HG03103 (cell line): ENCODE measurements at regions not wholly inside any gene's neighbourhood (a gene's known extent, or its start where the extent isn't known, plus 50 kb on each side); places are given as distances from the start of the nearest gene placed in this dataset.

ENCODE experiments used
- ATAC-seq: cut with Tn5 transposase; IDR thresholded peaks from one replicate; pipeline ENCODE4 v1.9.1; 2021; ENCODE audit warnings: low read depth; ENCODE audit not compliant: unreplicated experiment

DNA sequence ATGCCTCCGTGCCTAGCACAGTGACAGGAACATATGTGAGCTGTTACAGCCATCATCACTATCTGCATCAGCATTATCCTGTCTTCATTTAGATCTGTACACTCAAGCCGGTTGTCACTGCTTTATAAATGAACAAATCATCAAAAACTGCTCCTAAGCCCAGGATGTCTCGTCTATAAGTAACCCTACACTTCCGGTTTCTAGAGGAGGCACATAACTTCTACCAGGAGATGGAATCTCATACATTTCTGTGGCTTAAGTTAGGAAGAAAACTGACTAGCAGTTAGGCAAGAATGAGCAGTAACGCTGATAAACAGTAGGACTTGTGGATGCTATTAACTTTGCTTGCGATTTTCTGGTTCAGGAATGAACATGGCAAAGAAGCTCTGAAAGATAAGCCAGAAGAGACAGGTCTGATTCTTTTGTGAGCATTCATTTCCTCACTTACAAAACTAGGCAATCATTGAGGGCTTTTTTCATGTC is 1199.2 kb downstream of the SORCS3 start:
- ATAC-seq, result no peak

DNA sequence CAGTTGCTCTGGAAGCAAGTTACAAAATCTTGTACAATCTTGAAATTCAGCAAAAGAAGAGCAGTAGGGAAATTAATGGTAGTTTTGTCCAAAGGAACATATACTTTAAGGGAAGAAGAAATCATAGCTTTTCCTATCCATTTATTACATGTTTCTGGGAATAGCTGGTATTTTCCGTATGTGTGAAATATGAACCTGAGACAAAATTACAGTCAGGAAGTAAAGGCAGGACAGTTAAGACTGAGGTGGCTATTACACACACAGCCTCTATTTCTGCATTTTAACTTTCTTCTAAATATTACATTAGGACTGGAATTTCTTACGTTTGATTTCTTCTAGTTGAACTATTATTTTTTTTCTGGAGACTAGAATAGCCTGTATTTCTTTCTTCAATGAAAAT is 1197.3 kb downstream of the SORCS3 start:
- no peak for ATAC-seq

DNA sequence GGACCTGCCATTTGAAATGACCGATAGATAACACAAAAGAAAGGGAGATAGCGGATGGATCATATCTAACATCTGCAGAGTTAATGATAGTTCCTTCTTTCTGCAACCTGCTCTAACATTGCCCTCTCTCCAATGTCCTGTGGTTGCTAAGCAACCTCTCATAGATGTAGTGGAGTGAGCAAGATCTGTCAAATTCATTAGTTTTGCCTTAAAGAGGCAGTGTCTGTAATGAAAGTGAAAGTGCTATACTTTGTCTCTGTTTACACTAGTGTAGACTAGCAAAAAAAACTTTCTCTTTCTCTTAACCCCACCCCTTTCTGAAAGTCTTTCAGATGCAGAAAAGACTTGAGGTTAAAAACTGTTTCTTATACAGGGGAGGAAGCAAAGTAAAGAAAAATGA is 1196.9 kb downstream of the SORCS3 start:
- peak; percentile 95 for ATAC-seq

DNA sequence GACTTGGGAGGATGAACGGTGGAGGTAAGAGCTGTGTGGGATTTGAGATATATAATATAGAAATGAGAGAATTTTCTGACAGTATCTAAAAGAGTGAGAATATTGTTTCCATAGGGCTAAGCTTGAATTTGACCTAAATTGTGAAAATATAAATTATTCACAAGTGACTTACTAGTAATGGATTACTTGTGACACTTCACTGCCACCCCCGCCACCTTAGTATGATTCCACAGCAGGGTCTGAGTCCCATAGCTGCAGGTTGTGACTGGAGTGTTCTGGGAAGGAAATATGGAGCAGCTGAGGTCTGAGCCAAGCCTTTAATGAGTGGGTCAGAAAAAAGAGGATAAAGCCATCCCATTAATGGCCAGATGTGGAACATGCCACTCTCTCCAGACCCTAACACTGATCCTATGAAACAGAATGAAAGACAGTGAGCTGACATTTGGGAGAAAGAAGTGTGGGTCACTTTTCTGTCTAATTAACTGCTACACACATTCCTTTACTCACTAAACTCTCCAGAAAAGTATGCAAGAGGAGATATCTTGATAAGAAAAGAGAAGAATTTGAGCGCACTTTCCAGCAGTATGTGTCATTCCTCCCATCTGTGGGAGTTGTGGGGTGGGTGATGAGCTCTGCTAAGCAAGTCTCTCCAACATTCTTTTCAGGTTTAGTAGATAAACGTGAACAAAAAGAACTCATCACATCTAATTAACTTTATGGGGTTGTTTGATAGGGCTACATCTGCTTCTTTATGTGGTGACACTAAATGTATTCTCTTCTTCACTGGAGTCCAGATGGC is 1193.4 kb downstream of the SORCS3 start:
- no peak for ATAC-seq

DNA sequence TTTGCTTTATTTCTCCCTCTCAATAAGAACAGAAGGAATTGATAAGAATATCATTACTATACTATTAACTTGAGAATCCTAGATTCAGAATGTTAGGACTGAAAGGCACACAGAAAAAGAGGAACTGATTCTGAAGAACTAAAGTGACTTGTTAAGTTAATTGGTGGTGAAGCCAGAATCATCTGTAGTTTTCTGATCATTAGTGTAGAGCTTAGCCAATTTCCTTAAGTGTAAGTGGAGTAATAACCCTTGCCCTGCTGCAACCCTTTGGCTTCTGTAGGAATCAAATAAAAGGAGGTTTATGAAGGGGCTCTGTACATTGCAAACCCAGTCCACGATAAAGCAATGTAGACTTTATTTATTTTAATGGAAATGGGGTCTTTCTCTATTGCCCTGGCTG is 1186.0 kb downstream of the SORCS3 start:
- ATAC-seq, result peak; percentile 55

DNA sequence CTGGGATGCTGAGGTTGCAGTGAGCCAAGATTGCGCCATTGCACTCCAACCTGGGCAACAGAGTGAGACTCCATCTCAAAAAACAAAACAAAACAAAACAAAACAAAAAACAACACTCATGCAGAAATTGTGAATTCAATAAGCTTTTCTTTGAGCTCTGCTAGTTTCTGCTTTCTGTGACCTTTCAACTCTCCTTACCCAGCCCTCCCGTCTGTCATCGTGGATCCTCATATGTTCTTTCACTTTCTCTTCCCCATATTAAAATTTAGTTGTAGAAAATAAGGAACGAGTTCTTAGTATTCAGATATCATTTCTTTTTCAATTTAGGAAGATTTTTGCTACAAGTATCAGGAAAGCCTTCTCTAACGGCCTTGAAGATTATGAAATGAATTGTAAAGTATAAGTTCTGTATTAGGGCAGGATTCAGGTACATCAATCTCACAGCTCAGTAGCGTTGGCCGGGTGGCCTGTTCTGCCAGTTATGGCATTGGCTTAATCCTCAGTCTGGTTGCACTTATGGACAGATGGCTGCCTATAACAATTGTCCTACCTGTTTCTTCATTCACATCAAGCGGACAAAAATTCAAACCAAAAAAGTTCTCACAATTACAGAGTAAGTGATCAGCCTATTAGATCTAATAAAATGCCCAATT is 1167.0 kb downstream of the SORCS3 start:
- ATAC-seq, result no peak

DNA sequence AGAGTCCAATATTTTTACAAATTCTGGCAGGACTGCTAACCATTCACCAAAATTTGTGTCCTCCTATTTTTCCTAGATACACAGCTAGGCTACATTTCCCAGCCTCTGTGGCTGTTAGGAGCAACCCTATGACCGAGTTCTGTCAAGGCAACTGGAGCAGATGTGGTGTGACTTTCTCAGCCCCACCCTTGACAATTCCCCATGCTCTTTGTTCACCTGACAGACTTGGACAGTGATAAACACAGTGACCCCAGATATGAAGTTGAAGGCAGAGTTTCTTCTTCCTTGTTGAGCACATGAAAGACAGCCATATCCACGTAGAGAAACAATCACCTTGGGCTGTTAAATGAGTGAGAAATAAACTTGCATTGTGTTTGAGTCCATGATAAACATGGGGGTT is 1162.1 kb downstream of the SORCS3 start:
- no peak for ATAC-seq

DNA sequence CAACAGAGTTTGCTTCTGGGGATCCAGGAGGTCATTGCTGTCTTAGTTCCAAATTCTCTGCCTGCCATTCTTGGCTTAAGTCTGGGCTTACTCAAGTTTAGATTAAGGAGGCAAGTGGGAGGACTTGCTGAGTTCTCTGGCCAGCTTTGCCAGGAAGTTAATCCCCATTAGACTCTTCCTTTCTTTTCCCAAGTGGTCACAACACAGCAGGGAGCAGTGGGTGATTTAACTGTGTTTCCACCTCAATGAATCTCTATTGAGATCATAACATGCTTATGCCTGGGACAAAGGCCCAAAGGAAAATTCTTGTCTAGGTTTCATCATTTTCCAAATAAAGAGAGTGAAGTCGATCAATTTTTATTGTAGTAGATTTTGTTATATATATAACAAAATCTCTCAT is 1159.6 kb downstream of the SORCS3 start:
- no peak for ATAC-seq

DNA sequence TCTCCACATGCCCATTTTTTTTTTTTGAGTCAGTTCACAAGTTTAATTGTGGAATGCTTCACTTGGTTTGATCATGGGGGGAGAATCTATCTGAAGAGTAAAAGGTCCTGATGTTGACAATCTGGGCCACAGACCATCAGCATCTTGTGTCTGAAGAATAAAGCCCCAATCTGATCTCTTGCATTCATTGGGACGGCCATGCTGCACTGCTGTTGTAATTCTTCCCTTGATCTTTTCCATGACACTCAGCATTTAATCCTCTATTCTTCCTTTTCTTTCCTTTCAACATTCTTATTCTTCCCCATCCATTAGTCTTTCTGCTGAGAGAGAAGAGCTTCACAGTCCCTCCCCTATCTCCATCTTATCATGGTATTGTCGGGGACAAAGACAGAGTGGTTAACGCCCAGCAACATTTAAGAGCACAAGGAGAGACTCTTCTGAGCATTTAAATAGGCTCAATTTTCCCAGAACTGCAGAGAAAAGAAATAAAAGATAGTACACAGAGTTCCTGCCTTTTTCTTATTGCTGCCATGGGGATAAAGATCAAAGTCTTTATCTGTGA is 1157.3 kb downstream of the SORCS3 start:
- ATAC-seq, result no peak

DNA sequence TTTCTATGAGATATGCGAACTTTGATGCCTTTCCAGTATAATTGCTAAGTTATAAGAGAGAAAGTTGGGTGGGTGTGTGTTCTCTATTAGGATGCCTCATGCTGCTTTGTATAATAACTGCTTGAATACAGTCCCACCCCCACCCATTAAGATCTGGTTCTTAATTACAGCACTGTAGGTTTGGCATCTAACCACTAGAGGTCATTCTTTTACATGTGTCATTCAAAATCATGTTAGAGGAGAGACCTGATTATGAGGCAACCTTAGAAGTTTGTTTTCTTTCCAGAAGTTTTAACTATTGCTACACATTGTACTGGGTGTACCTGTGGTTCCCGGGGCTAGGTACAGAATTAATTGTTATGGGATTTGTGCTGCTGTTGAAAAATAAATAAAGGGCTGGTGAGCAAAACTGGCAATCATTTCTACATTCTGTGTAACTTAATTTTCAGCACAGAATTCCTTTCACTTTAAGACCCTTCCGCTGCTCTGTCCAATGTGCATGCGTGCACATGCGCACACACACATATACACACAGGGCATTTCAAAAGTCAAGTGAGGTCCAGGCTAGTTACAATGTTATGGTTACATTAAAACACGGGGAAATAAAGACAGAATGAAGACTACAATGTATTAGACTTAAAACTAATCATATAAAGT is 1156.3 kb downstream of the SORCS3 start:
- peak; percentile 73 for ATAC-seq

DNA sequence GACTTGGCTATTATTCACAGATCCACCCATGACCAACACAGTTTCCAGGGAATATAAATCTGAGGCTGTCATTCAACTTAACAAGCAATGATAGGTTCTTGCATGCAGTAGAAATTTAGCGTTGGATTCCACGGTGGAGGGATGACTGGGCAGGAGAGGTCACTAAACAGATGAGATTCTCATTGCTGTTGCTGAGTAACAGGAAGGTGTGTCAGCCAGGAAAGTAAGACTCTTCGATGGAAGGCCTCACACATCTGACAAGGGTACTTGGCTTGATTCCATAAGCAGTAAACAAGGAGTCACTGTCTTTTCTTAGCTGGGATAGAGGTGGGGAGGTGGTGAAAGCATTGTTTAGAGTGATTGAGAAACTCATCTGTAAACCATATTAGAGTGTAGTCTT is 1152.0 kb downstream of the SORCS3 start:
- no peak for ATAC-seq

DNA sequence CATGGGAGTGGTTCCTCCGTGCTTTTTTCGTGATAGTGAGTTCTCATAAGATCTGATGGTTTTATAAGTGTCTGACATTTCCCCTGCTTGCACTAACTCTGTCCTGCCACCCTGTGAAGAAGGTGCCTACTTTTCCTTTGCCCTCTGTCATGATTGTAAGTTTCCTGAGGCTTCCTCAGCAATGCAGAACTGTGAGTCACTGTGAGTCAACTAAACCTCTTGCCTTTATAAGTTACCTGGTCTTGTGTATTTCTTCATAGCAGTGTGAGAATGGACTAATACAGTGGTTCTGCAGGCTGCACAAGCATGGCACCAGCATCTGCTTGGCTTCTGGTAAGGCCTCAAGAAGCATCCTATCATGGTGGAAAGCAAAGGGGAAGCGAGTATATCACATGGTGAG is 1144.6 kb downstream of the SORCS3 start:
- no peak for ATAC-seq

DNA sequence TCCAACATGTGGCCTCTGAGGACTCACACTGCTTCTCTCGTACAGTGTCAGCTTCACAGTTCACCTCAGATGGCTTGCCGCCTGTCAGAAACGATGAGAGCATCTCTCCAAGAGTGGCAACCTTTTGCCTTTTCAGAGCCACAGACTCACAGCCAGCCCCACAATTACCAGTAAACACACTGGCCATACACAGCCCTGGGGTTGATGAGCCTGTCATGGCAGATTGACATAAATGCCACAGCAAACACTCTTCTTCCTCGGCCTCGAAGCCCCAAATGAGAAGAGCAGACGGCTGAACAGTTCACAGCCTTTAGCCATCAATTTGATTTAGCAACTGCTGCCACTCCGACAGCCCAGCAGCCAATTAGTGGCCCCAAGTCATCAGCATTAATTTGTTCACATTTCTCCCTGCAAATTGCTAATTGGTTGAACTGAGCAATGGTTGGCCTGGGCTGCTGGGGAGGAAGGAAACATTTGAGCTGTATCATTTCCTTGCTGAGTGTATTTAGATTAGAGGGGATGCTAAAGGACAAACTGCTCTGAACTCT is 1142.9 kb downstream of the SORCS3 start:
- ATAC-seq, result no peak

DNA sequence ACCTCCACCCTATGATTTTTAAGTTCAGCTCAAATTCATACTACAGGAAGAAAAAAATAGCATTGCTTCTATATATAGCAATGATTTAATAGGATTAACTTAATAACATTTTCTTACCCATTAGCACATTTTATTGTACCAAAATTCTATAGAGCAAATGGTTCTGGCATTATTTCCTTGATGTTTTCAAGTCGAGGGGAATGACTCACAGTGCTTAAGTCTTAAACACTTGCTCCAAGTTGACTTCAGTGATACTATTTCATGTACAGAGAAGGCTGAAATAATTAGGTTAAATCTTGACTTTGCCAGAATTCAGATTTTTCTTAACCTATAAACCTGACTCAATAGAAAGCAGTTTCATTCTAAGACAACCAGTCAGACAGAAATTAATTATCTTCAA is 1133.8 kb downstream of the SORCS3 start:
- no peak for ATAC-seq

DNA sequence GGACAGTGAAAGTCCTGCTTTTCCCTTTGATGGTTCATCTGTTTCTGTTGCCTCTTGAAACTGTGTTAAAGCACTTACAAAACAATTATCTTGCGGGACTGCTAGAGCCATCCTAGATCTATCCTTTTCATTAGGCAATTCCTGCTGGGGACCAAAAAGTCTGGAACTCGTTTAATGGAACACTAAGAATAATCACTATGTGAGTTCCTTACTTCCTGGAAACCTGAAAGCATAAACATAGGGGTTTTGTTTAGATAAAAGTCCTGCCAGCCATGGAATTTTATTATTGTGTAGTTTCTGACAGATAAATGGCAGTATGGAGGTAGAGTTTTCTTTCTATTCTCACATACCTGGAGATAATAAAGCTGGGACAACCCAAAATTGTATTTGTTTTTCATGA is 1133.3 kb downstream of the SORCS3 start:
- ATAC-seq, result no peak

DNA sequence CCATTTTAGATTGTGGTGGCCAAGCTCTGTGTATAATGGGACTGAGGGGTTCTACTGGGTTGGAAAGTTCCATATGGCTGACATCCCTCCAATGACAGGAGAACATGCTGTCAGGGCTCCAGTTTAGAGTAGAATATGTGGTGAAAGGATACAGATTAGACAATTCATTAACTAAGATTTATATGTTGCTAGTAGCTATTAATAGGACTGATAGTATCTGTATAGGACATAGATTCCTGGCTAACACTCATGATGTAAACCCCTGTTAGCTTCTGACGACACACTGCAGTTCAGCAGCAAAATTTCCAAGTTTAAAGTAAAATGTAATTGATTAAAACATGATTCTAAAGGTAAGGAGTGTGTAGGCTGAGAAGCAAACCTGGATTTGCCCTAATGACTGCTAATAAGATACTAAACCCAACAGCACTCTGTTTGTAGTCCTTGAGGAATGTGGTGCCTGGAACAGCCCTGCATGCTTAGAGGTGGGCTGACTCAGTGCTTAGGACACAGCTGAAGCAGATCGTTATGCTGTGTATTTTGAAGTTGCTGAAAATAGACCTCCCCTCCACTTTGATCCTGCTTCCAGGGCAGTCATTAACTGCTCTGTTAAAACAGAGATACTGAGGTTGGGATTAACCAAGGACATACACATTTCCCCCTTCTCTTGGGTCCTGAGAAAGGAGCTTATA is 1129.6 kb downstream of the SORCS3 start:
- ATAC-seq, result no peak

DNA sequence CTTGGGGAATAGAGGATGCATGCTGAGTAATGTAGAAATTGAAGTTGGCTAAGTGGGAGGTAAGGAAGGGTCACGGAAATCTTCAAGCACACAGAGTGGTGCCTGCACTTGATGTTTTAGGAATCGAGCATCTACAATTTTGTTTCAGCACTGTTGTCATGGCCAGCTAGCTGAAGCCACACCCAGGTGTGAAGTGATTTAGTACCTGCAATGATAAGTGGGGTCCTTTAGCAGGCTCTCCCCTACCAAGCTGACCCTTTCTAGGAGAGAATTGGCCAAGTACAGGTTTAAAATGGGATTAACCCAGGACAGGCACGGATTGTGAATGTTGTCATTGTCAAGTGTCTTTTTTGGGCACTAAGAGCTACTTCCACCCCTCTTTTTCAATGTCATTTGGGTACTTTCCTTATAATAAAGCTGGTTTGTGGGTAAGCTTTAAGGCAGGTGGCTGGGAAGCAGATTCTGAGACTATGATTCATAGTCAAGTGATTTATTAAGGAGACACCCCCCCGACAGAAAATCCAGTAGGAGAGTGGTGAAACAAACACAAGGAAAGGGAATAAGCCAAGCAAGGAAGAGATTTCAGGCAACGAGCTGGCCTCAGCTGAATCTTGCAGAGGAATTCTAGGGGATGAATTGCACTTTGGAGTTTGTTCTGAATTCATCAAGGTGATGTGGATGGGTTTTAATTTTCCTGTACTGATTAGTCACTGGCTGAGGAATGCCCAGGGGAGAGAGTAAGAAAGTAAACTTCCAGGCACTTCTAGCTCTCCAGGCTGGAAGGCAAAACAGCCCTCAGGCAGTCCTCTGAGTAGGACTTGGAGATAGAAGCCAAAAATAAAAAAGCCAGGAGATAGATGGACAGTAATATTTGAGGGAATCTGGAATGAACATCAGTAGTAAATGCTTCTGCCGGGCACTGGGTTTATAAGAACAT is 1128.4 kb downstream of the SORCS3 start:
- no peak for ATAC-seq

DNA sequence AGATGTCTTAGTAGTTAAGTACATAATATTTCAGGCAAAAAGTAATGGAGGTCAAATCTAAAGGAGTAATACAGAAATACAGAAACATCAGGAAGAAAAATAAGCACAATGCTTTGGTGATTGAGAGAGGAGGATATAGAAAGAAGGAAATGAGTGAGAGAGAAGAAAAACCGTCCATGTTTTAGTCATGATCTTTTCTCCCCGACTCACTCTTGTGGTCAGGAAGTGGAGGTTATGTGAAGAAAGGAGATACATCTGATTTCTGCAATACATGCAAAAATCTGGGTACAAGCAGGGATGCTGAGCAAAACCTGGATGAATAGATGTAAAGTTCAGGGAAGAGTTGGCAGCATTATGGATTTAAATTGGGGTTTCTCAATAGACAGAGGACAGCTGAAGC is 1122.5 kb downstream of the SORCS3 start:
- ATAC-seq, result no peak

DNA sequence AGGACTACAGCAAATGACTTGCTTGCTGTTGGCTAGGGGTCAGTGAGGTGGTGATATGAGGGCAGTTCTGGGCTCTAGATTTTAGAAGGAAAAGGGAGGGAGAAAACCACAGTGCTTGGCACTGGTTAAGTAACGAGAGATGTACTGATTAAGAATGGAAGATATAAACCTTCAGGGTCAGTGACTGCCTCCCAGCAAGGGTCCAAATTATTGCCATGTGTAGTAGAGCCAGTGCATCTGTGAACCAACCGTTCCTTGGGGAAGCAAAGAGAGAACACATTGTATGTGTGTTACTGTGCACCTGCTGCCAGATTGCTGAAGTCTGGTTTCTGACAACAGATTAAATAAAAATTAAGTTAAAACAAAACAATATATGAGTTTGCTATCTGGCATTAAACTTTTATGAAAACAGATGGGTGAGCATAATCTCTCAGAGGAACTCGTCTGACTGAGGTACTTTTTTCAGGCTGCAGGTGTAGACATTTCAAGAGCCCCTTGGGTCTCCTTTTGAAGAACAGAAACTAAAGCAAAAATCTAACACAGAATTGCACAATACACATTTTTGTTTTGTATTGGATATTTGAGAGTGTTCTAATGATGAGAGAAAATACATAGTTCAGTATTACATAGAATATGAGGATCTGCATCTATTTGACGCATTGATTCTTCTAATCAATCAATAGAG is 1120.6 kb downstream of the SORCS3 start:
- no peak for ATAC-seq
